ENCODE measurements at regions not wholly inside any gene's neighbourhood (a gene's known extent, or its start where the extent isn't known, plus 50 kb on each side); places are given as distances from the start of the nearest gene placed in this dataset.
"Not testable (repeated sequence)": the region's sequence is repeated elsewhere in the genome, so short reads cannot be mapped to it uniquely, and the experiment has no call there.

GRCh38 chr12:34228046-34228445 is 205.8 kb downstream of the ALG10 start:
- DNase-seq, result not testable (repeated sequence)

- not testable (repeated sequence) for DNase-seq
These were observed 206.7 kb downstream of the ALG10 start for GRCh38 chr12:34229033-34229432.

GRCh38 chr12:34233618-34234017 is 211.3 kb downstream of the ALG10 start:
- DNase-seq, result no peak

GRCh38 chr12:34236073-34236472 is 213.8 kb downstream of the ALG10 start:
- DNase-seq, result no peak

GRCh38 chr12:34244608-34245007 is 222.3 kb downstream of the ALG10 start:
- DNase-seq, result no peak

GRCh38 chr12:34249271-34249670 is 227.0 kb downstream of the ALG10 start:
- no peak for DNase-seq

GRCh38 chr12:34251879-34252278 is 229.6 kb downstream of the ALG10 start:
- DNase-seq, result not testable (repeated sequence)

GRCh38 chr12:34253674-34254073 is 231.4 kb downstream of the ALG10 start:
- no peak for DNase-seq

- no peak for DNase-seq
These were observed 234.8 kb downstream of the ALG10 start for GRCh38 chr12:34257093-34257492.

GRCh38 chr12:34262140-34262539 is 239.8 kb downstream of the ALG10 start:
- not testable (repeated sequence) for DNase-seq

- DNase-seq, result no peak
These were observed 241.8 kb downstream of the ALG10 start for GRCh38 chr12:34264110-34264509.

GRCh38 chr12:34273703-34274102 is 251.4 kb downstream of the ALG10 start:
- DNase-seq, result not testable (repeated sequence)

- DNase-seq, result no peak
These were observed 252.8 kb downstream of the ALG10 start for GRCh38 chr12:34275129-34275528.

- DNase-seq, result no peak
These were observed 264.2 kb downstream of the ALG10 start for GRCh38 chr12:34286483-34286882.

GRCh38 chr12:34286934-34287333 is 264.6 kb downstream of the ALG10 start:
- no peak for DNase-seq

- DNase-seq, result no peak
These were observed 265.1 kb downstream of the ALG10 start for GRCh38 chr12:34287437-34287836.

GRCh38 chr12:34287986-34288962 is 266.0 kb downstream of the ALG10 start:
- no peak for DNase-seq

- DNase-seq, result no peak
These were observed 266.7 kb downstream of the ALG10 start for GRCh38 chr12:34288963-34289345.

GRCh38 chr12:34289431-34290380 is 267.4 kb downstream of the ALG10 start:
- DNase-seq, result no peak

GRCh38 chr12:34290381-34290995 is 268.2 kb downstream of the ALG10 start:
- DNase-seq, result no peak

GRCh38 chr12:34291001-34291400 is 268.7 kb downstream of the ALG10 start:
- DNase-seq, result no peak

GRCh38 chr12:34291426-34291901 is 269.2 kb downstream of the ALG10 start:
- no peak for DNase-seq
